Mucosa of descending colon (tissue), 3 donors: ENCODE measurements at regions not wholly inside any gene's neighbourhood (a gene's known extent, or its start where the extent isn't known, plus 50 kb on each side); places are given as distances from the start of the nearest gene placed in this dataset.

Experiments used
- ATAC-seq: fragments of 200-7000 bp; cut with Tn5 transposase; one replicate; pipeline ENCODE4 v1.9.1; 2020; ENCODE audit warnings: mild to moderate bottlenecking, moderate library complexity
- DNase-seq, 3 donors: peaks; one replicate each; pipeline ENCODE4 v3.0.0-alpha.2; 2020
- H3K36me3 ChIP-seq: fragments of 200-600 bp; one replicate; pipeline ENCODE4 v1.8.0; 2021; ENCODE audit warnings: low read depth, mild to moderate bottlenecking
- H3K4me1 ChIP-seq: fragments of 200-600 bp; one replicate; pipeline ENCODE4 v1.8.0; 2021; ENCODE audit warnings: low read depth, mild to moderate bottlenecking
- H3K4me3 ChIP-seq: fragments of 200-600 bp; one replicate; pipeline ENCODE4 v1.8.0; 2021; ENCODE audit warnings: mild to moderate bottlenecking
- H3K9me3 ChIP-seq: fragments of 200-600 bp; one replicate; pipeline ENCODE4 v1.8.0; 2021; ENCODE audit warnings: mild to moderate bottlenecking
- intact Hi-C, 2 donors: fragments of 100-400 bp; cut with DNase I in 1 of 2; cut with micrococcal nuclease in 1 of 2; formaldehyde crosslinking; loops; one replicate each; pipeline versions ENCODE4 v1.11.0 to v1.11.1; 2022; cut with DNase I, micrococcal nuclease
- TF ChIP-seq, protein P1 (sequence below): fragments of 200-600 bp; IDR thresholded peaks from one replicate; pipeline ENCODE4 v1.8.0; 2022; ENCODE audit warnings: antibody characterized with exemption, mild to moderate bottlenecking
- donor health status: DM: no; HTN: no; CAD: no; lungs with moderate emphysema.
- donor health status: DM: no; HTN: no; CAD: no.
- donor health status: DM: no; HTN: yes; CAD: no.

DNA sequence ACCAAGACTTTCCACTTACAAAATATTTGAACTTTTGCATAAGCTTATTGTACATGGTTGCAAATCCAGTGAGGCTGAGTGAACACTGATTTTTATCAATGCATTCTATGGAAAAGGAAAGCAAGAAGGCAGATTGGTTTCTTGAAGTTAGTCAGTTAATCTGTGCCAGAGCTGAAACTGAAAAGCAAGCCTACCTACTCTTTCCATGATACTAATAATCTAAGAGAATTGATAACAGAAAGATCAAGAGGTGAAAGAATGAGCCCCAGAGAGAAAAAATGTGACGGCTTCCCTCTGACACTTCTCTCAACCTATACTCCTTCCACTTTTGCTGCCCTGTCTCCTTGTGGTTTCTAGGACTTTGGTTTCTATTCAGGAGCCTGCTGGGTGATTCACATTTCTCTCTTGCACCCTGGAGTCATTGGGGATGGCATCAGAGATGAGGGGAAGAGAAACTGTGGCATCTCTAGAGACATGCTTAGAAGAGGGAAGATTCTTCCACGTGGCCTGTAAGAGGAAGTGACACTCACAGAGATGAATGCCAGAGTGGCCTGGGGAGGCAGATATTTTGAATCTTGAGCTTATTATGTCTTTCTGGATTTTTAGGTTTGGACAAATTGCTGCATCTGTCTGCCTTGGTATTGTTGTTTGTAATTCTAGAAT lies 158.6 kb upstream of the RIMS1 start:
- no peak for ATAC-seq
- Histone ChIP-seq H3K4me1 (no peaks in the 10 kb centered on the region), H3K9me3 (no peaks in the 10 kb centered on the region), H3K4me3 (no peak overlapping the region), H3K36me3 (no peaks in the 10 kb centered on the region)
- DNase-seq = no peak
- intact Hi-C loops = no loop called here
- TF ChIP-seq, protein P1, sequence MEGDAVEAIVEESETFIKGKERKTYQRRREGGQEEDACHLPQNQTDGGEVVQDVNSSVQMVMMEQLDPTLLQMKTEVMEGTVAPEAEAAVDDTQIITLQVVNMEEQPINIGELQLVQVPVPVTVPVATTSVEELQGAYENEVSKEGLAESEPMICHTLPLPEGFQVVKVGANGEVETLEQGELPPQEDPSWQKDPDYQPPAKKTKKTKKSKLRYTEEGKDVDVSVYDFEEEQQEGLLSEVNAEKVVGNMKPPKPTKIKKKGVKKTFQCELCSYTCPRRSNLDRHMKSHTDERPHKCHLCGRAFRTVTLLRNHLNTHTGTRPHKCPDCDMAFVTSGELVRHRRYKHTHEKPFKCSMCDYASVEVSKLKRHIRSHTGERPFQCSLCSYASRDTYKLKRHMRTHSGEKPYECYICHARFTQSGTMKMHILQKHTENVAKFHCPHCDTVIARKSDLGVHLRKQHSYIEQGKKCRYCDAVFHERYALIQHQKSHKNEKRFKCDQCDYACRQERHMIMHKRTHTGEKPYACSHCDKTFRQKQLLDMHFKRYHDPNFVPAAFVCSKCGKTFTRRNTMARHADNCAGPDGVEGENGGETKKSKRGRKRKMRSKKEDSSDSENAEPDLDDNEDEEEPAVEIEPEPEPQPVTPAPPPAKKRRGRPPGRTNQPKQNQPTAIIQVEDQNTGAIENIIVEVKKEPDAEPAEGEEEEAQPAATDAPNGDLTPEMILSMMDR = no peak

DNA sequence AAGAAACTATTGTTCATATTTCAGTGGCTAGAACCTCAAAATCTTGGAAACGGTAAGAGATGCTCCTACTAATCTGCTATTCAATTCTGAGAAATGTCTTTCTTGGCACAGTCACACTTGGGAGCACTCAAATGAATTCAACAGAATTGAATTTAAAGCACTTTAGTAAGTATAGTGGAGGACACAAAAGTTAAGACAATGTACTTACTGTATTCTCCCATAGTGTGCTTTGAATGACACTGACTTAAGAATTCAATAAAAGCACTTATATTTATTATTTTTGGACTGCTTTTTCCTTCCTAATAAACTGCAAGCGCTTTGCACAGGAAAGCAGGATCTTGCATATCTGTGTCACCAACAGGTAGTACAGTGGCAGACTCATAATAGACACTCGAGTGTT lies 156.1 kb upstream of the RIMS1 start:
- DNase-seq (no peak), ATAC-seq (no peak)
- no peak overlapping the region for H3K4me3 ChIP-seq
- no peaks in the 10 kb centered on the region for H3K9me3 ChIP-seq
- no peaks in the 10 kb centered on the region for H3K36me3 ChIP-seq
- intact Hi-C loops = no loop called here
- no peaks in the 10 kb centered on the region for H3K4me1 ChIP-seq
- TF ChIP-seq, protein P1 = no peak

DNA sequence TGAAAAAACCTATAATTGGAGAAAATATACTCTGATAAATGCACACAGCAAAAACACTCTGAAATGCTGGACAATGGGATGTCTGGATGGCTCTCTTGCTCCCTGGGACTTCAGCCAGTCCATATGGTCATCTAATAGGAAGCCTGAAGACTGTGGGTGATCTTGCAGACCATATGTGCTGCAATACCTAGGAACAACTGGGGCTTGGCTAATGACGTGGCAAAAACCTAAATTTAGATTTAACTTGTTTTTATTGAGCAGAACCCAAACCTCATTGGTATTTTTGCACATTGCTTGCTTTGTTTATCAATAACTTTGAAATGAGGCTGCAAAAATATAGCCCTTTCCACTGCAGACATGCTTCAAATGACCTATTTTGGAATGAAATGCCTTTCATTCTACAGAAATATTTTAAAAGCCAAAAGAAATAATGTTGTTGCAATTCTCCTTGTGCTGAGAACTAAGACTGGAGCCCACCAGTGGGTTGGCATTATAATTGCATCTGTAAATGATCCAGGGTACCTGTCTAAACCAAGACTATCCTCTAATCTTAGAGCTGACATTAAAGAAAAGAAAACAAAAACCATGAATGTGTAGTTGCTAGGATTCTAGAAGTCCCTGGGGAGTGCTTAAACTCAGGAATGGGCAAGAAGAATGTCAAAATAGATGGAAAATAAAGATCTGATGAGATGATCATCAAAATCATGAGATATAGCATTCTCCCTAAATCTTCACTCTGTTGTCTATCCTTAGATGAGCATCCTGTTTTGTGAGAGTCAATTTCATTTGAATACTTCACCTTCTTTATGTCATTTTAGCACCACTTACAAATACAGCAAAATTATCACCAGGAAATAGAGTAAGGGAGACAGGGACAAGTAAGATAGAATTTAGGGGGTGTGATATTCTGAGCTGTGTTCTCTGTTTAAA lies 152.1 kb upstream of the RIMS1 start:
- ATAC-seq (no peak), DNase-seq (no peak)
- H3K4me3 ChIP-seq = no peak overlapping the region
- intact Hi-C loops = no loop called here
- no peaks in the 10 kb centered on the region for H3K36me3 ChIP-seq
- TF ChIP-seq, protein P1 = no peak
- no peaks in the 10 kb centered on the region for H3K4me1 ChIP-seq
- no peaks in the 10 kb centered on the region for H3K9me3 ChIP-seq

DNA sequence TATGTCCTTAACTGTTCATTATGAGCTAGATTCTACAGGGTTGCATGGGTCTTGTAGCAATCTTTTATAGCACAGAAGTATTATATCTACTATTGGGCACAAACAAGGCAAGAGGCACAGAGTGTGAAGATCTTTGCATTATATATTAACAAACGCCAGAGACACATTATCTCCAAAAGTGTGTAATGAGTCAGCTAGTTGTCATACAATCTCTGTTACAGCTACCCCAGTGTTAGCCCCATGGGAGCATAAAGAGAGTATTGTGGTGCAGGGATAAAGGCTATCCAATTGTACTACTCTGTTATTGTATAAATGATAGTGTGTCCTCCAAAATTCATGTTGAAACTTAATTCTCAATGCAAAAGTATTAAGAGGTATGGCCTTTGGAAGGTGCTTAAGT lies 148.4 kb upstream of the RIMS1 start:
- no peak for DNase-seq
- TF ChIP-seq, protein P1 = no peak

DNA sequence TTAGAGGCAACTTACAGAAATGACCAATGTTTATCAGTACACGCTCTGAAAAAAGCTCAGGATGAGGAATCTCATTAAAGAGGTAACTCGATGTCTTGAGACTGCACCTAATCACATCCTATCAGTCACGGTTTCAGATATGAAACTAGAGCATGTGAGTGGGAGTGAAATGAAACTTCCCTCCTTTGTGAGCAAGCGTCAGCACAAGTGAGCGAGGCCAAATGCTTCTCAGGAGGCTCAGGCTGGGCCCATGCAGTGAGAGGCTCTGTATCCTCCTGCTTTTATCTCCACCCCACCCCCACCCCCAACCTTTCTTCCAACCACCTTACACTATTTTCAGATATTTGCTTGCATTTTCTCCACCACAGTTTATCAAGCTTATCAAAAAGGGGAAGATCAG lies 140.8 kb upstream of the RIMS1 start:
- Histone ChIP-seq H3K9me3 (no peaks in the 10 kb centered on the region), H3K4me1 (no peaks in the 10 kb centered on the region), H3K4me3 (no peak overlapping the region), H3K36me3 (no peaks in the 10 kb centered on the region)
- ATAC-seq = no peak
- no peak for DNase-seq
- TF ChIP-seq, protein P1 = no peak
- intact Hi-C loops = no loop called here

More for the DNA sequence above, 148.4 kb upstream of the RIMS1 start:
- no peaks in the 10 kb centered on the region for H3K4me1 ChIP-seq
- ATAC-seq = no peak
- intact Hi-C loops = no loop called here
- H3K36me3 ChIP-seq = no peaks in the 10 kb centered on the region
- no peaks in the 10 kb centered on the region for H3K9me3 ChIP-seq
- H3K4me3 ChIP-seq = no peak overlapping the region
